ENCODE measurements at regions not wholly inside any gene's neighbourhood (a gene's known extent, or its start where the extent isn't known, plus 50 kb on each side); places are given as distances from the start of the nearest gene placed in this dataset.

GRCh38 chr6:115302731-115303130 is 758.0 kb downstream of the FRK start:
- BruUV-seq (replicated peaks), result no TSS peak
- FAIRE-seq (no peak), ATAC-seq (no peak), DNase-seq (ENCODE audit: extremely low read depth in 1 of 4, low spot score in 3 of 4) (no peak)
- POLR2A ChIA-PET, result no interaction called here
- Histone ChIP-seq H3K36me3 (ENCODE audit: control insufficient read depth, insufficient read depth, low read length) (no peaks in the 10 kb centered on the region), H3K27me3 (ENCODE audit: control insufficient read depth in 2 of 2, insufficient read depth in 2 of 2, low read length in 2 of 2) (no peaks in the 10 kb centered on the region), H2AFZ (ENCODE audit: low read depth, low read length) (no peak overlapping the region), H3K9me1 (ENCODE audit: control insufficient read depth, insufficient read depth, low read length) (no peaks in the 10 kb centered on the region), H3K27ac (ENCODE audit: extremely low read depth, low read depth, low read length) (no peak overlapping the region), H3K79me2 (ENCODE audit: control insufficient read depth, insufficient read depth, low read length) (no peaks in the 10 kb centered on the region), H3K9ac (ENCODE audit: insufficient read depth in 1 of 2, low read depth in 2 of 2, low read length in 2 of 2) (no peak overlapping the region), H3K4me3 (no peak overlapping the region), H3K4me1 (replicated peaks in 1 of 2; ENCODE audit: control insufficient read depth in 2 of 2, insufficient read depth in 2 of 2, low read length in 2 of 2) (no peaks in the 10 kb centered on the region), H3K4me2 (ENCODE audit: insufficient read depth, low read length) (no peak overlapping the region), H3K9me3 (replicated peaks; ENCODE audit: control insufficient read depth, insufficient read depth, low read depth, low read length) (no peaks in the 10 kb centered on the region), H4K20me1 (replicated peaks; ENCODE audit: control insufficient read depth, insufficient read depth, low read length) (no peaks in the 10 kb centered on the region)
- intact Hi-C loops (cut with micrococcal nuclease) (no loop called here), in situ Hi-C loops (cut with MboI) (no loop called here)
- TF ChIP-seq MYC (IDR thresholded peaks at IDR 0.05; ENCODE audit: low read depth, low read length) (no peak), MYC (CRISPR knock-in tag; IDR thresholded peaks at IDR 0.05; ENCODE audit: borderline replicate concordance, low read depth) (no peak), ZNF77 (CRISPR knock-in tag; IDR thresholded peaks at IDR 0.05) (no peak), EWSR1 (IDR thresholded peaks at IDR 0.05; ENCODE audit: borderline replicate concordance, low read depth, partially characterized antibody) (no peak), SPI1 (IDR thresholded peaks at IDR 0.05; ENCODE audit: borderline replicate concordance, low read depth, low read length) (no peak), ZKSCAN1 (IDR thresholded peaks at IDR 0.05; ENCODE audit: low read depth, low read length) (no peak), POLR2A (conservative IDR thresholded peaks at IDR 0.05) (no peak), PYGO2 (tag; IDR thresholded peaks at IDR 0.05) (no peak), MAFK (IDR thresholded peaks at IDR 0.05; ENCODE audit: low read length) (no peak), CBFA2T2 (conservative IDR thresholded peaks at IDR 0.05) (no peak), SP2 (IDR thresholded peaks at IDR 0.05; ENCODE audit: extremely low read depth, low read depth, low read length, poor library complexity, severe bottlenecking) (no peak), NFYB (IDR thresholded peaks at IDR 0.05; ENCODE audit: extremely low read depth, insufficient read length) (no peak), ZNF408 (CRISPR knock-in tag; IDR thresholded peaks at IDR 0.05; ENCODE audit: low read depth) (no peak), MBD2 (IDR thresholded peaks at IDR 0.05; ENCODE audit: borderline replicate concordance, low read depth) (no peak), SAFB2 (IDR thresholded peaks at IDR 0.05; ENCODE audit: borderline replicate concordance, low read depth, low read length, severe bottlenecking) (no peak), RFX5 (IDR thresholded peaks at IDR 0.05; ENCODE audit: low read depth, low read length) (no peak), TEAD1 (CRISPR knock-in tag; IDR thresholded peaks at IDR 0.05) (no peak)
- WGBS (ENCODE audit: insufficient coverage, low coverage, missing lambda C conversion rate), result 3% methylated on average over 4 of the region's 4 CpGs
- CTCF ChIA-PET (ENCODE audit: low intra/inter-chr PET ratio), result no interaction called here

All from K562 (cell line).